ENCODE measurements at regions not wholly inside any gene's neighbourhood (a gene's known extent, or its start where the extent isn't known, plus 50 kb on each side); places are given as distances from the start of the nearest gene placed in this dataset.

- Histone ChIP-seq H3K27me3 (peaks cover 0 to 7% of the 10 kb centered on the region in 2 donors), H3K4me3 (no peak overlapping the region), H3K4me1 (no peaks in the 10 kb centered on the region), H3K9me3 (peaks cover 0 to 3% (median 0%) of the 10 kb centered on the region in 3 donors), H3K36me3 (no peaks in the 10 kb centered on the region), H3K27ac (no peak overlapping the region)
- TF ChIP-seq, protein P1, sequence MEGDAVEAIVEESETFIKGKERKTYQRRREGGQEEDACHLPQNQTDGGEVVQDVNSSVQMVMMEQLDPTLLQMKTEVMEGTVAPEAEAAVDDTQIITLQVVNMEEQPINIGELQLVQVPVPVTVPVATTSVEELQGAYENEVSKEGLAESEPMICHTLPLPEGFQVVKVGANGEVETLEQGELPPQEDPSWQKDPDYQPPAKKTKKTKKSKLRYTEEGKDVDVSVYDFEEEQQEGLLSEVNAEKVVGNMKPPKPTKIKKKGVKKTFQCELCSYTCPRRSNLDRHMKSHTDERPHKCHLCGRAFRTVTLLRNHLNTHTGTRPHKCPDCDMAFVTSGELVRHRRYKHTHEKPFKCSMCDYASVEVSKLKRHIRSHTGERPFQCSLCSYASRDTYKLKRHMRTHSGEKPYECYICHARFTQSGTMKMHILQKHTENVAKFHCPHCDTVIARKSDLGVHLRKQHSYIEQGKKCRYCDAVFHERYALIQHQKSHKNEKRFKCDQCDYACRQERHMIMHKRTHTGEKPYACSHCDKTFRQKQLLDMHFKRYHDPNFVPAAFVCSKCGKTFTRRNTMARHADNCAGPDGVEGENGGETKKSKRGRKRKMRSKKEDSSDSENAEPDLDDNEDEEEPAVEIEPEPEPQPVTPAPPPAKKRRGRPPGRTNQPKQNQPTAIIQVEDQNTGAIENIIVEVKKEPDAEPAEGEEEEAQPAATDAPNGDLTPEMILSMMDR (IDR thresholded peaks at IDR 0.05), result no peak
- DNase-seq, result no peak
- intact Hi-C loops (cut with DNase I; ENCODE audit: low total_unique reads), result no loop called here
Measured at GRCh38 chr11:71356280-71356876, 91.8 kb downstream of the DHCR7 start.

- H3K4me3 ChIP-seq, result no peak overlapping the region
- intact Hi-C loops (cut with DNase I; ENCODE audit: low total_unique reads), result no loop called here
- no peaks in the 10 kb centered on the region for H3K4me1 ChIP-seq
- no peaks in the 10 kb centered on the region for H3K9me3 ChIP-seq
- H3K27ac ChIP-seq, result no peak overlapping the region
- H3K36me3 ChIP-seq, result no peaks in the 10 kb centered on the region
- TF ChIP-seq, protein P1 (IDR thresholded peaks at IDR 0.05), result no peak
- DNase-seq, result no peak
- H3K27me3 ChIP-seq, result peaks cover 0 to 7% of the 10 kb centered on the region in 2 donors
Measured at GRCh38 chr11:71355281-71355680, 92.9 kb downstream of the DHCR7 start.

GRCh38 chr11:71354394-71355105 is 93.6 kb downstream of the DHCR7 start:
- Histone ChIP-seq H3K4me3 (no peak overlapping the region), H3K9me3 (no peaks in the 10 kb centered on the region), H3K27me3 (peaks cover 0 to 10% of the 10 kb centered on the region in 2 donors), H3K36me3 (no peaks in the 10 kb centered on the region), H3K27ac (no peak overlapping the region), H3K4me1 (no peaks in the 10 kb centered on the region)
- intact Hi-C loops (cut with DNase I; ENCODE audit: low total_unique reads), result no loop called here
- DNase-seq, result no peak
- TF ChIP-seq, protein P1 (IDR thresholded peaks at IDR 0.05), result no peak

DNA sequence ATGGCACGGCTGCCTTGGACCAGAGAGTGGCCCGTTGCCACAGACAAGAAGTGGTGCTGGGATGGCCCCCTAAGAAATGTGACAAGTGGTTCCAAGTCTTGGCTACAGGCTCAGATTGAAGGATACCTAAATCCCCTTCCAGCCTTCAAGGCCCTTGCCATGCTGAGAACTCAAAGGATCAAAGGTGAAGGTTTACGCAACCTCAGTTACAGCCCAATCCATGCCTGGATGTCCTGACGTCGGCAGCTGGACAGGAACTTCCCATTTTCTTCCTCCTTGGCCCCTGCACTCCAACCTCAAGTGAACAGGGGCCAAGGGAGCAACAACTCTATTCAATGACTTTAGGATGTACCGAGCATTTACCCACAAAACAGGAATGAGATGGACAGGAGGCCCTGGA is 95.4 kb downstream of the DHCR7 start:
- Histone ChIP-seq H3K27ac (no peak overlapping the region), H3K9me3 (no peaks in the 10 kb centered on the region), H3K4me3 (no peak overlapping the region), H3K36me3 (no peaks in the 10 kb centered on the region), H3K27me3 (peaks cover 0 to 15% of the 10 kb centered on the region in 2 donors), H3K4me1 (no peaks in the 10 kb centered on the region)
- DNase-seq, result no peak
- intact Hi-C loops (cut with DNase I; ENCODE audit: low total_unique reads), result no loop called here
- TF ChIP-seq, protein P1 (IDR thresholded peaks at IDR 0.05), result no peak

GRCh38 chr11:71352226-71352625 is 96.0 kb downstream of the DHCR7 start:
- no peak overlapping the region for H3K27ac ChIP-seq
- TF ChIP-seq, protein P1 (IDR thresholded peaks at IDR 0.05), result no peak
- H3K27me3 ChIP-seq, result peaks cover 0 to 15% of the 10 kb centered on the region in 2 donors
- H3K4me1 ChIP-seq, result no peaks in the 10 kb centered on the region
- no peaks in the 10 kb centered on the region for H3K36me3 ChIP-seq
- intact Hi-C loops (cut with DNase I; ENCODE audit: low total_unique reads), result no loop called here
- no peaks in the 10 kb centered on the region for H3K9me3 ChIP-seq
- H3K4me3 ChIP-seq, result no peak overlapping the region
- DNase-seq, result no peak

Measured in tibial artery (tissue), 4 donors.